NCI-H82 treated with DMSO at 0.1 percent for 48 hours (cell line): ENCODE measurements at regions not wholly inside any gene's neighbourhood (a gene's known extent, or its start where the extent isn't known, plus 50 kb on each side); places are given as distances from the start of the nearest gene placed in this dataset.

Source experiments
- DNase-seq: peaks from one replicate; lab custom pipeline; 2025; ENCODE audit not compliant: unreplicated experiment; lab: John Stamatoyannopoulos, UW

GRCh38 chr3:21142949-21143348 lies 608.1 kb downstream of the ZNF385D start:
- DNase-seq = no peak

DNA sequence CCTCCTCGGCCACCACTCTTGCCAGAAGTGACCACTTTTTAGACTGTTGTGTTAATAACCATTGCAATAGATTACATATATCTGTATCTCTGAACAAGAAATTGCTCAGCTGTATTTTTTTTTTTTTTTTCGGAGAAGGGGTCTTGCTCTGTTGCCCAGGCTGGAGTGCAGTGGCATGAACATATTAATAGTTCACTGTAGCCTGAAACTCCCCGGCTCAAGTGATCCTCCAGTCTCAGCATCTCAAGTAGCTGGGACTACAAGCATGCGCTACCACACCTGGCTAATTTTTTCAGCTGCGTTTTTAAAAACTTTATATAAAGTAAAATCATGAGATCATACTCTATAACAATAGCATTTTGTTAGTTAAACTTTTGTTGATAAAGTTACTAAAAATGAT lies 609.0 kb downstream of the ZNF385D start:
- DNase-seq = no peak

- DNase-seq = no peak
Measured at GRCh38 chr3:21140785-21141184, 610.2 kb downstream of the ZNF385D start.

- DNase-seq = no peak
Measured at GRCh38 chr3:21138085-21138484, 612.9 kb downstream of the ZNF385D start.

GRCh38 chr3:21132896-21133295 lies 618.1 kb downstream of the ZNF385D start:
- no peak for DNase-seq

- DNase-seq = no peak
Measured at GRCh38 chr3:21120826-21121225, 630.2 kb downstream of the ZNF385D start.

DNA sequence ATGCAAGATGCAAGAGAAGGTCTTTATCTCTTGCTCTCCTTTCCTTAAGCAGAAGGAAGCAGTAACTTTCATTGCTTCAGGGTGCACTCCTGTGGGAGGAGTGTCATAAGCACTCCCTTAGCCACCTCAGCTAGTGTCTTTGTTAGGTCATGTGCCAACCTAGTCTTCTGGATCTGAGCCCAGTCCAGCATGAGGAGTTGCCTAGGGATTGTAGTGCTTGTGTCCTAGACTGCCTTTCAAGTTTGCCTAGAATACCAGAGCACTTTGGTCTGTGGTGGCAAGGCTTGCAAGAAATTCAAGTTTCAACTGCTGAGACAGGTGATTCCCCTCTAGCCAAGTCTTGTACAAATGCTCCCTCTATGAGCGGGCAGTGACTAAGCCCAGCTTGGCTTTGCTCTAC lies 633.6 kb downstream of the ZNF385D start:
- DNase-seq = no peak

GRCh38 chr3:21109056-21109455 lies 642.0 kb downstream of the ZNF385D start:
- no peak for DNase-seq

DNA sequence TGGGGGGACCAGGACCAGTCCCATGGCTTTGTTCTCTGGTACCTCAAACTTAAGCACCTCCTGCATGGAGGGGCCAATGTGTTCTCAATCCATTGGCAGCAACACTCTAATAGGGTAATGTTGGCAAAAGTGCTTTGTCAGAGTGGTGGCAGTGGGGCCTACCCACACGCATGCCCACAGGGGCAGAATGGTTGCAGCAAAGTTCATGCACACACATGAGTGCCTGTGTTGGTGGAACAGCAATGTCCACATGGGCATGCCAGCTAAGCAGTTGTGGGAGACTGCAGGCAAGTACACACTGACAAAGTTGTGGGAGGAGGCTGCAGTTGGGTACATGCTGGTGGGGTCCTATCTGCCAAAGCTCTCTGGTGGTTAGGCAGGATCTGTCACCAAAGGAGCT lies 645.2 kb downstream of the ZNF385D start:
- no peak for DNase-seq

DNA sequence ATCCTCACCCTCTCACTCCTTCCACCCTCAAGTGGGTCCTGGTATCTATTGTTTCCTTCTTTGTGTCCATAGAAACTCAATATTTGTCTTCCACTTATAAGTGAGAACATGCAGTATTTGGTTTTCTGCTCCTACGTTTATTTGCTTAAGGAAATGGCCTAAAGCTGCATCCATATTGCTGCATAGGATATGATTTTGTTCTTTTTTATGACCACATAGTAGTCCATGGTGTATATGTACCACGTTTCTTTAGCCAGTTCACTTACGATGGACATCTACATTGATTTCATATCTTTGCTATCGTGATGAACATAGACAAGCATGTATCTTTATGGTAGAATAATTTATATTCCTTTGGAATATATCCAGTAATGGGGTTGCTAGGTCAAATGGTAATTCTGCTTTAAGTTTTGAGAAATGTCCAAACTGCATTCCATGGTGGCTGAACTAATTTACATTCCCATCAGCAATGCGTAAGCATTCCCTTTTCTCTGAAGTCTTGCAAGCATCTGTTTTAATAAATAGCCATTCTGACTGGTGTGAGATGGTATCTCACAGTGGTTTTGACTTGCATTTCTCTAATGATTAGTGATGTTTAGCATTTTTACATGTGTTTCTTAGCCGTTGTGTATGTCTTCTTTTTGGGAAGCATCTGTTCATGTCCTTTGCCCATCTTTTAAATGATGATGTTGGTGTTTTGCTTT lies 650.2 kb downstream of the ZNF385D start:
- DNase-seq = no peak

DNA sequence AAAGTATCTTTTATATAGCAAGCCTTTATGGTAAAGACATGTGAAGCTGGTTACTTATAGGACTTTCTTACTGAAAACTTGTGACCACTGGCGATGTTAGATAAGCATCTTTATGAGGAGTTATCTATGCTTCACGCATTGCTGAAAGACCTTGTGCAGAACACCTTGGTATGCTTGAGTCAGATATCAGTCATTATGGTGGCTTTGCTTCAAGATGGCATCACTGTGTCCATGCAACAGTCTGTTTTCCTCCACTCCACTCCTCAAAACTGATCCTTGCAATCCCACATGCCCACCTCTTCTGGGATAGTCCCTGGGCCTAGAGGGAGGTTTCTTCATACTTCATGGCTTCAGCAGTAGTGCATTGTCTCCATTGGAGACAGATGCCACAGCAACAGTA lies 656.3 kb downstream of the ZNF385D start:
- DNase-seq = no peak

GRCh38 chr3:21073561-21073960 lies 677.4 kb downstream of the ZNF385D start:
- no peak for DNase-seq

DNA sequence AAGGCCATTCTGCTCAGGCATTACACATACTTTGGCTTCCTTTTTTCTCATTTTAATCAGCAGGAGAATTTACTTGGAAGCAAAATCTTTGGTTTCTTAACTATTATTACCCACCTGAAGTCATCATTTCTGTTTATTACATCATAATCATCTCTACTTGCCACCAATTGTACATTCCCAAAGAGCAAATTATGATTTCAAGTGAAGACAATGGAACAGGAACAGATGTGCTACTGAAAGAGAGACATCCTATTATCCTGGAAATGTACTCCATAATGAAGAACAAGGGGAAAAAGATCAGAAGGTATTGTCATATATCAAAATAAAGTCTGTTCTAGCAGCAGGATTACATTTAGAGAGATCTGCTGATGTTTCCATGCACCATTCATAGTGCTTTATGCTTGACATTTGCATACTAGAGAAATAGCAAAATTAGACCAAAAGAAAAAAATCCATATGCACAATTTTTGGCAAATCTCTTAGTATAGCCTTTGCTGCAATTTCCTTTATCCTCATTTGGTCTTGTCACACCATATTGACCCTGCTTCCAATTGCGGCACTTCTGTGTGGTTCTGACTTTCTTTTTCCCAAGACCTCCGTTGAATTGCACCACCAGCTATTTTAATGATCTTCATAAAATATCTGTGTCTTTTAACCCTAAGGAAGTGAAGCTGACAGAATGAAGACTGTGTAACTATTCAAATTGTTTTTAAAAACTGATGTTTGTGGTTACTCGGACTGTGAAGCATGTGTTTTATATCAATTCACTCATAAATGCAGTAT lies 683.8 kb downstream of the ZNF385D start:
- no peak for DNase-seq

GRCh38 chr3:21062831-21063294 lies 688.1 kb downstream of the ZNF385D start:
- DNase-seq = no peak

DNA sequence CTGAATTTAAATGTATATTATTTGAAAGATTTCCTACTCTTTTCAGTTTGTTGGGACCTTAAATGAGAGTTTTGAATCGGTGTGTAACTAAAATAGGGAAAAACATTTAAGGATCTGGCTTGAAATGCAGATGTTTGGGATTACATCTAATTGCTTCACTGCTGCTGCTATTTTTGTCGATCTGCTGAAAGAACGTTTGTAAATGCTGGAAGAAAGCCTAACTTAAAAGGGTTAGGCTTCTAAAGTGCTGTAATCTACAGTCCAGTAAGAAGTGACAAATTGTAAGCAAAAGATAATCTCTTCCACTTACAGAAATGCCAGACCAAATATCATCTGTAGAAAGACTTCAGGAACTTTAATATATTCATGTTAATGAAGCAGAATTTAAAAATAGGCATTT lies 691.6 kb downstream of the ZNF385D start:
- DNase-seq = no peak

- DNase-seq = peak; percentile 9
Measured at GRCh38 chr3:21056293-21056692, 694.7 kb downstream of the ZNF385D start.

DNA sequence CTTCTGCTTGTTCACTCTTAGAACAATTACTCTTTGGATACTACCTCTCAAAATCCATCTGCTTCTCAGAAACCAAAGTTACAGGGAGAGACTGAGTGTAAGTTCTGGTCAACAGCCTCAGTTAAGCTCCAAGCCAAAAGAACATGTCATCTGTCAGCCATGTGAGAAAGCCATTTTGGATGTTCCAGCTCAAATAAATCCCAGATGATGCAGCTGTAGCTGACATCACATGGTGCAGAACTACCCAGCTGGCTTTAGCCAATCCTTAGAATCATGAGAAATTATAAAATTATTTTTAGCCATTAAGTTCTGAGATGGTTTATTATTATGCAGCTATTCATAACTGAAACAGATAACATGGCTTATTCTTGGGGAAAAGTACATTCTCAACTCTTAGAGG lies 696.0 kb downstream of the ZNF385D start:
- no peak for DNase-seq

DNA sequence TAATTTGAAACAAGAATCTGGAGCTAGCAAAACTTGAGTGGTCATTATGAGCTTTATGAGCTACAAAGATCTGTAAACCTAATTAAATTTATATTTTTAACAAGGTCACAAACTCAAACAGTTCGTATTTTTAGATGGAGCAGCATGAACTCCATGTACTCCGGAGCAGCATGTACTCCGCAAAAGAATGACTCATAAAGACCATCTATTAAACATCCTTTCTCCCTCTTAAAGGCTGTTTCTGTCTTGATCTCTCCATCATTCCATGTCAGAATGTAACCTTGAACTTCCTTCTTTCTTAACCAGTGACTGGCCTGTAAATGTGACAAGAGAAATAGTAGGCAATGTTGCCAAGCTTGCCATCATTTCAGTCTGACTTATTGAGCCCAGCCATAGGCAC lies 696.9 kb downstream of the ZNF385D start:
- DNase-seq = no peak

- DNase-seq = no peak
Measured at GRCh38 chr3:21049334-21050062, 701.5 kb downstream of the ZNF385D start.

DNA sequence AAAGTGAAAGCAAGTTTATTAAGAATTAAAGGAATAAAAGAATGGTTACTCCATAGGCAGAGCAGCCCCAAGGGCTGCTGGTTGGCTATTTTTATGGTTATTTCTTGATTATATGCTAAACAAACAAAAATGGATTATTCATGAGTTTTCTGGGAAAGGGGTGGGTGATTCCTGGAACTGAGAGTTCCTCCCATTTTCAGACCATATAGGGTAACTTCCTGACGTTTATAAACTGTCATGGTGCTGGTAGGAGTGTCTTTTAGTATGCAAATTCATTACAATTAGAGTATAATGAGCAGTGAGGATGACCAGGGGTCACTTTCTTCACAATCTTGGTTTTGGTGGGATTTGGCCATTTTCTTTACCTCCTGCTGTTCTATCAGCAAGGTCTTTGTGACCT lies 707.9 kb downstream of the ZNF385D start:
- no peak for DNase-seq

DNA sequence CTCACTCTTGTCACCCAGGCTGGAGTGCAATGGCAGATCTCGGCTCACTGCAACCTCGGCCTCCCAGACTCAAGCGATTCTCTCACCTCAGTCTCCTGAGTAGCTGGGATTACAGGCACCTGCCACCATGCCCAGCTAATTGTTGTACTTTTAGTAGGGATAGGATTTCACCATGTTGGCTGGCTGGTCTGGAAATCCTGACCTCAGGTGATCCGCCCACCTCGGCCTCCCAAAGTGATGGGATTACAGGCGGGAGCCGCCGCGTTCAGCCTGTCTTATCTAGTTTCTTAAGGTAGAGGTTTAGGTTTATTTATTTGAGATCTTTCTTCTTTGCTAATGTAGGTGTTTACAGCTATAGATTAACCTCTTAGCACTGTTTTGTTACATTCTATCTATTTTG lies 708.8 kb downstream of the ZNF385D start:
- DNase-seq = no peak

- no peak for DNase-seq
Measured at GRCh38 chr3:21041621-21042020, 709.4 kb downstream of the ZNF385D start.
